ENCODE measurements at regions not wholly inside any gene's neighbourhood (a gene's known extent, or its start where the extent isn't known, plus 50 kb on each side); places are given as distances from the start of the nearest gene placed in this dataset.

GRCh38 chr7:35495377-35495776 is 199.6 kb downstream of the HERPUD2 start:
- TF ChIP-seq CTCF (IDR thresholded peaks at IDR 0.05; ENCODE audit: low read length, missing control alignments) = no peak
- no peak for DNase-seq (ENCODE audit: low read depth)
- H3K4me3 ChIP-seq (replicated peaks; ENCODE audit: low read depth, low read length) = no peak overlapping the region

- no peak for TF ChIP-seq CTCF (IDR thresholded peaks at IDR 0.05; ENCODE audit: low read length, missing control alignments)
- no peak overlapping the region for H3K4me3 ChIP-seq (replicated peaks; ENCODE audit: low read depth, low read length)
- DNase-seq (ENCODE audit: low read depth) = no peak
Measured at GRCh38 chr7:35494407-35494806, 200.5 kb downstream of the HERPUD2 start.

GRCh38 chr7:35492451-35493175 is 202.3 kb downstream of the HERPUD2 start:
- no peak overlapping the region for H3K4me3 ChIP-seq (replicated peaks; ENCODE audit: low read depth, low read length)
- no peak for DNase-seq (ENCODE audit: low read depth)
- no peak for TF ChIP-seq CTCF (IDR thresholded peaks at IDR 0.05; ENCODE audit: low read length, missing control alignments)

- TF ChIP-seq CTCF (IDR thresholded peaks at IDR 0.05; ENCODE audit: low read length, missing control alignments) = no peak
- H3K4me3 ChIP-seq (replicated peaks; ENCODE audit: low read depth, low read length) = no peak overlapping the region
- no peak for DNase-seq (ENCODE audit: low read depth)
Measured at GRCh38 chr7:35491233-35491632, 203.7 kb downstream of the HERPUD2 start.

GRCh38 chr7:35487841-35488240 is 207.1 kb downstream of the HERPUD2 start:
- no peak for DNase-seq (ENCODE audit: low read depth)
- no peak for TF ChIP-seq CTCF (IDR thresholded peaks at IDR 0.05; ENCODE audit: low read length, missing control alignments)
- H3K4me3 ChIP-seq (replicated peaks; ENCODE audit: low read depth, low read length) = no peak overlapping the region

GRCh38 chr7:35487402-35487801 is 207.5 kb downstream of the HERPUD2 start:
- DNase-seq (ENCODE audit: low read depth) = no peak

More at GRCh38 chr7:35487402-35487801, 207.5 kb downstream of the HERPUD2 start:
- TF ChIP-seq CTCF (IDR thresholded peaks at IDR 0.05; ENCODE audit: low read length, missing control alignments) = no peak
- H3K4me3 ChIP-seq (replicated peaks; ENCODE audit: low read depth, low read length) = no peak overlapping the region
